GM12878 (cell line): ENCODE measurements at regions not wholly inside any gene's neighbourhood (a gene's known extent, or its start where the extent isn't known, plus 50 kb on each side); places are given as distances from the start of the nearest gene placed in this dataset.

Experiments used
- CHD1 ChIP-seq: IDR thresholded peaks from 2 replicates; pipeline ENCODE4 v1.6.1; 2012; ENCODE audit warnings: low read depth, low read length, improper control_type of control experiment
- CREB1 ChIP-seq: IDR thresholded peaks from 2 replicates; pipeline ENCODE4 v1.6.1; 2012; ENCODE audit warnings: low read depth, mild to moderate bottlenecking, inconsistent platforms
- CTCF ChIP-seq, 3 experiments: IDR thresholded peaks in 2 of 3; conservative IDR thresholded peaks in 1 of 3; 2 replicates each; pipeline ENCODE4 v1.5.1; 2011; ENCODE audit warnings: low read depth in 3 of 3, low read length in 3 of 3, mild to moderate bottlenecking in 3 of 3, control low read depth in 2 of 3, moderate library complexity in 2 of 3, inconsistent platforms in 1 of 3, mixed read lengths in 1 of 3; ENCODE audit not compliant: control insufficient read depth in 2 of 3, insufficient read depth in 1 of 3; ENCODE audit errors: extremely low read depth in 1 of 3
- CUX1 ChIP-seq: IDR thresholded peaks from 2 replicates; pipeline ENCODE4 v1.6.1; 2012; ENCODE audit warnings: improper control_type of control experiment, low read depth, low read length; ENCODE audit not compliant: insufficient replicate concordance
- KLF5 ChIP-seq: fragments of 450-650 bp; IDR thresholded peaks from 2 replicates; pipeline ENCODE4 v1.6.1; 2014; ENCODE audit warnings: mild to moderate bottlenecking; ENCODE audit not compliant: partially characterized antibody
- MYC ChIP-seq: IDR thresholded peaks from 2 replicates; pipeline ENCODE4 v1.6.1; 2011; ENCODE audit warnings: mild to moderate bottlenecking, low read length, moderate library complexity, inconsistent platforms; ENCODE audit not compliant: insufficient read depth, insufficient replicate concordance, insufficient read length, severe bottlenecking
- NKRF ChIP-seq: fragments of 450-650 bp; conservative IDR thresholded peaks from 2 replicates; pipeline ENCODE4 v1.6.1; 2017; ENCODE audit warnings: mild to moderate bottlenecking, moderate library complexity
- POLR2AphosphoS5 ChIP-seq: IDR thresholded peaks from 2 replicates; pipeline ENCODE4 v1.6.1; 2011; ENCODE audit warnings: mild to moderate bottlenecking, low read length, inconsistent platforms
- REST ChIP-seq: IDR thresholded peaks from 2 replicates; pipeline ENCODE4 v1.6.1; 2012; ENCODE audit warnings: mild to moderate bottlenecking, low read depth, low read length
- RFX5 ChIP-seq: IDR thresholded peaks from 2 replicates; pipeline ENCODE4 v1.6.1; 2011; ENCODE audit warnings: low read depth, low read length, improper control_type of control experiment
- SIN3A ChIP-seq: IDR thresholded peaks from 2 replicates; pipeline ENCODE4 v1.6.1; 2012; ENCODE audit warnings: low read depth, low read length, improper control_type of control experiment

GRCh38 chr7:155211173-155211572, 86.5 kb upstream of the INSIG1 start:
- TF ChIP-seq RFX5 (no peak), REST (no peak), NKRF (no peak), MYC (no peak), CREB1 (no peak), CUX1 (no peak), SIN3A (no peak), POLR2AphosphoS5 (no peak), CTCF (IDR thresholded peaks at IDR 0.05 in 2 of 3, conservative IDR thresholded peaks at IDR 0.05 in 1 of 3; ENCODE audit: control insufficient read depth in 2 of 3, extremely low read depth in 1 of 3, insufficient read depth in 1 of 3, low read depth in 3 of 3, low read length in 3 of 3) (no peak), KLF5 (no peak), CHD1 (no peak)
